ENCODE measurements at regions not wholly inside any gene's neighbourhood (a gene's known extent, or its start where the extent isn't known, plus 50 kb on each side); places are given as distances from the start of the nearest gene placed in this dataset.

DNA sequence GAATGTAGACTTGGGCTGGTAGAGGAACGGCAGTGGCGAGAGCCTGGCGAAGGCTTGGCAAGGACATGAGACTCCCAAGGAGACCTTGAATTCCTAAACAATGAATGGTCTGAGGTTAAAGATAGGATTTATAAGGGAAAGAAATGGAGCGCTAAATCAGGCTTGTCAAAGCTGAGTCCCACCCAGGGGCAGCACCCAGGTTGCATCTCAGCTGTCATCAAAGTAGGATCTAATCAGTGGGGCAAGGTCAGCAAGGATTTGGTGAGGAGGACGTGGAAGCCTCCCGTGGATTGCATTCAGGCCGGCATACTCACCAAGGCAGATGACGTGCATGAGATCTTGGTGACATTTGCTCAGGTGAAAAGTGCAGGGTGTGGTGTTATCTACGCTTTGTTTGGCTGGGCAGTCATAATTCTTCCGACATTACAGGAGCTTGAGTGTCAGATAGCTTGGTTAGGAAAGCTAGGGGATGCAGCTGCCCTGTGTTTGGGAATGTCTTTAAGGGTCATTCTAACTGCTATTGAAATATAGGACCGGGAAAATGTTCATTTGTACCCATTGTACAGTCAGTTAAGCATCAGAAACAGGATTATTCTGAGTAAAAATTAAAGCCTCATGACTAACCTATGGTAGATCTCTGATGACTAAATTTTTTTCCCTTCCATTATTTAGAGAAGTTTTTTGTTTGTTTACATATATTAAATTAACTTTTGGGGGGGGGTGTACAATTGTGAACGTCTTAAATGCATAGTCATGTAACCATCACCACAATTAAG is 99.4 kb upstream of the TSC22D2 start:
- TF ChIP-seq, protein P1, sequence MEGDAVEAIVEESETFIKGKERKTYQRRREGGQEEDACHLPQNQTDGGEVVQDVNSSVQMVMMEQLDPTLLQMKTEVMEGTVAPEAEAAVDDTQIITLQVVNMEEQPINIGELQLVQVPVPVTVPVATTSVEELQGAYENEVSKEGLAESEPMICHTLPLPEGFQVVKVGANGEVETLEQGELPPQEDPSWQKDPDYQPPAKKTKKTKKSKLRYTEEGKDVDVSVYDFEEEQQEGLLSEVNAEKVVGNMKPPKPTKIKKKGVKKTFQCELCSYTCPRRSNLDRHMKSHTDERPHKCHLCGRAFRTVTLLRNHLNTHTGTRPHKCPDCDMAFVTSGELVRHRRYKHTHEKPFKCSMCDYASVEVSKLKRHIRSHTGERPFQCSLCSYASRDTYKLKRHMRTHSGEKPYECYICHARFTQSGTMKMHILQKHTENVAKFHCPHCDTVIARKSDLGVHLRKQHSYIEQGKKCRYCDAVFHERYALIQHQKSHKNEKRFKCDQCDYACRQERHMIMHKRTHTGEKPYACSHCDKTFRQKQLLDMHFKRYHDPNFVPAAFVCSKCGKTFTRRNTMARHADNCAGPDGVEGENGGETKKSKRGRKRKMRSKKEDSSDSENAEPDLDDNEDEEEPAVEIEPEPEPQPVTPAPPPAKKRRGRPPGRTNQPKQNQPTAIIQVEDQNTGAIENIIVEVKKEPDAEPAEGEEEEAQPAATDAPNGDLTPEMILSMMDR (IDR thresholded peaks at IDR 0.05; ENCODE audit: poor library complexity): no peak
- TF ChIP-seq EZH2phosphoT487 (IDR thresholded peaks at IDR 0.05; ENCODE audit: low read depth, severe bottlenecking, unreplicated experiment) (no peak), EZH2 (IDR thresholded peaks at IDR 0.05; ENCODE audit: borderline replicate concordance) (no peak)

All from hepatocyte (in vitro differentiated cells).